Gastroesophageal sphincter (tissue), 4 donors: ENCODE measurements at regions not wholly inside any gene's neighbourhood (a gene's known extent, or its start where the extent isn't known, plus 50 kb on each side); places are given as distances from the start of the nearest gene placed in this dataset.
"Not testable (repeated sequence)": the region's sequence is repeated elsewhere in the genome, so short reads cannot be mapped to it uniquely, and the experiment has no call there.

Source experiments
- ATAC-seq: fragments of 150-250 bp; one replicate; pipeline ENCODE4 v1.9.1; 2016; ENCODE audit warnings: mild to moderate bottlenecking, moderate library complexity
- H3K27ac ChIP-seq, 4 donors: fragments of 200-600 bp; sonication (generic) in 3 of 4; 1 replicate in 3 of 4; 2 replicates in 1 of 4; pipeline ENCODE4 v1.5.1; 2016 to 2019
- H3K27me3 ChIP-seq: fragments of 200-600 bp; sonication (generic); one replicate; pipeline ENCODE4 v1.5.1; 2019
- H3K36me3 ChIP-seq, 2 donors: fragments of 200-600 bp; sonication (generic); one replicate each; pipeline ENCODE4 v1.5.1; 2019; ENCODE audit warnings: control low read depth in 1 of 2
- H3K4me1 ChIP-seq, 3 donors: fragments of 200-600 bp; sonication (generic); 1 replicate in 2 of 3; 2 replicates in 1 of 3; pipeline ENCODE4 v1.5.1; 2016 to 2019; ENCODE audit warnings: control low read depth in 2 of 3
- H3K4me3 ChIP-seq, 2 donors: fragments of 200-600 bp; sonication (generic); one replicate each; pipeline ENCODE4 v1.5.1; 2019; ENCODE audit warnings: mild to moderate bottlenecking in 1 of 2, moderate library complexity in 1 of 2
- H3K9me3 ChIP-seq, 3 donors: fragments of 200-600 bp; sonication (generic); one replicate each; pipeline ENCODE4 v1.5.1; 2017 to 2019; ENCODE audit warnings: control low read depth in 2 of 3
- EP300 ChIP-seq: sonication (generic); formaldehyde crosslinking; IDR thresholded peaks from one replicate; pipeline ENCODE4 v1.6.1; 2017; ENCODE audit warnings: antibody characterized with exemption, mild to moderate bottlenecking
- POLR2A ChIP-seq, 2 donors: fragments of 450-650 bp; IDR thresholded peaks; one replicate each; pipeline ENCODE4 v1.6.1; 2017; ENCODE audit warnings: antibody characterized with exemption in 2 of 2, mild to moderate bottlenecking in 2 of 2, moderate library complexity in 1 of 2
- POLR2AphosphoS5 ChIP-seq: sonication (generic); formaldehyde crosslinking; IDR thresholded peaks from one replicate; pipeline ENCODE4 v1.6.1; 2017; ENCODE audit warnings: antibody characterized with exemption
- WGBS, 2 donors: methylation state at CpG; one replicate each; pipeline ENCODE4 v1.1.5; 2018; ENCODE audit warnings: low coverage in 1 of 2; 5-methylcytosine and 5-hydroxymethylcytosine counted together
- TF ChIP-seq, protein P1 (sequence below), 4 experiments: fragments of 200-600 bp in 2 of 4; fragments of 450-650 bp in 2 of 4; sonication (generic) in 1 of 4; IDR thresholded peaks; one replicate each; pipeline ENCODE4 v1.5.1; 2017 to 2019; ENCODE audit warnings: antibody characterized with exemption in 4 of 4, mild to moderate bottlenecking in 2 of 4, moderate library complexity in 2 of 4

- H3K4me1 ChIP-seq, result no peaks in the 10 kb centered on the region
- no peak for ATAC-seq
- no peak overlapping the region for H3K27ac ChIP-seq
- no peaks in the 10 kb centered on the region for H3K36me3 ChIP-seq
- no peaks in the 10 kb centered on the region for H3K9me3 ChIP-seq
- no peak for TF ChIP-seq POLR2A (IDR thresholded peaks at IDR 0.05)
- TF ChIP-seq EP300, result no peak
- no peak for TF ChIP-seq POLR2AphosphoS5
- TF ChIP-seq, protein P1, sequence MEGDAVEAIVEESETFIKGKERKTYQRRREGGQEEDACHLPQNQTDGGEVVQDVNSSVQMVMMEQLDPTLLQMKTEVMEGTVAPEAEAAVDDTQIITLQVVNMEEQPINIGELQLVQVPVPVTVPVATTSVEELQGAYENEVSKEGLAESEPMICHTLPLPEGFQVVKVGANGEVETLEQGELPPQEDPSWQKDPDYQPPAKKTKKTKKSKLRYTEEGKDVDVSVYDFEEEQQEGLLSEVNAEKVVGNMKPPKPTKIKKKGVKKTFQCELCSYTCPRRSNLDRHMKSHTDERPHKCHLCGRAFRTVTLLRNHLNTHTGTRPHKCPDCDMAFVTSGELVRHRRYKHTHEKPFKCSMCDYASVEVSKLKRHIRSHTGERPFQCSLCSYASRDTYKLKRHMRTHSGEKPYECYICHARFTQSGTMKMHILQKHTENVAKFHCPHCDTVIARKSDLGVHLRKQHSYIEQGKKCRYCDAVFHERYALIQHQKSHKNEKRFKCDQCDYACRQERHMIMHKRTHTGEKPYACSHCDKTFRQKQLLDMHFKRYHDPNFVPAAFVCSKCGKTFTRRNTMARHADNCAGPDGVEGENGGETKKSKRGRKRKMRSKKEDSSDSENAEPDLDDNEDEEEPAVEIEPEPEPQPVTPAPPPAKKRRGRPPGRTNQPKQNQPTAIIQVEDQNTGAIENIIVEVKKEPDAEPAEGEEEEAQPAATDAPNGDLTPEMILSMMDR (IDR thresholded peaks at IDR 0.05), result no peak
- no peak overlapping the region for H3K4me3 ChIP-seq
- H3K27me3 ChIP-seq, result peaks cover 85% of the 10 kb centered on the region
- 74 to 75% methylated on average over 1 to 6 of the region's 10 CpGs for WGBS, 2 donors
These were observed 89.0 kb upstream of the LHX1 start for GRCh38 chr17:36848008-36848902.

DNA sequence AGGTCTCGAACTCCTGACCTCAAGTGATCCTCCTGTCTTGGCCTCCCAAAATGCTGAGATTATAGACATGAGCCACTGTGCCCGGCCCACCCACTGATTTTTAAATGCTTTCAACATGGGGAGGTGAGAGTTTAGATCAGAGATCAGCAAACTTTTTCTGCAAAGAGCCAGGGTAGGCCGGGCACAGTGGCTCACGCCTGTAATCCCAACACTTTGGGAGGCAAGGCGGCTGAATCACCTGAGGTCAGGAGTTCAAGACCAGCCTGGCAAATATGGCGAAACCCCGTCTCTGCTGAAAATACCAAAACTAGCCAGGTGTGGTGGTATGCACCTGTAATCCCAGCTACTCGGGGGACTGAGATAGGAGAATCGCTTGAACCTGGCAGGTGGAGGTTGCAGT lies 88.3 kb upstream of the LHX1 start:
- H3K27ac ChIP-seq, H3K4me3 ChIP-seq, ATAC-seq, H3K9me3 ChIP-seq, H3K36me3 ChIP-seq, H3K4me1 ChIP-seq: not testable (repeated sequence)
- 80 to 81% methylated on average over 2 to 7 of the region's 9 CpGs for WGBS, 2 donors
- H3K27me3 ChIP-seq, result peaks cover 78% of the 10 kb centered on the region

DNA sequence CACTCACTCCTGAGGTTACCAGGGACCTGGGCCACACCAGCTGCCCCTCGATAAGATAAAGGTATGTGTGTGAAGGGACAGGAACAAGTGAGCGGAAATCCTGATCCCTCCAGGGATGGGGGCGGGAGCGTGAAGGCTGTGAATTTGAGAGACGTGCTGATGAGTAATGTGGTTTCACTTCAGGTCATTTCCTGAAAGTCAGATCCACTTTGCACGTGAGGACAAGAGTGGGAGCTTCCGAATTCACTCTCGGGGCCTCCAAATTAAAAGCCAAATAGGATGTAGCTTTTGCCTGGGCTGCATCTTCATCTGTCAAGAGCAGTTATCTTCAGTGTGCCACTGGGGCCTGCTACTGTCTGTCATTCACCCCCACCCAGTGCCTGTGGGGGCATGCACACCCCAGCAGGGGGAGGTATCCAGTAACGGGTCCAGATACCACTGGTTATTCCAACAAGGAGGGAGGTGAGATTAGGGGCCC lies 87.4 kb upstream of the LHX1 start:
- no peaks in the 10 kb centered on the region for H3K9me3 ChIP-seq
- WGBS, 2 donors, result 33 to 57% methylated on average over 5 to 6 of the region's 9 CpGs
- no peak overlapping the region for H3K27ac ChIP-seq
- H3K27me3 ChIP-seq, result peaks cover 76% of the 10 kb centered on the region
- H3K4me1 ChIP-seq, result no peaks in the 10 kb centered on the region
- no peak for ATAC-seq
- TF ChIP-seq POLR2A (IDR thresholded peaks at IDR 0.05) (no peak), EP300 (no peak), POLR2AphosphoS5 (no peak)
- TF ChIP-seq, protein P1 (IDR thresholded peaks at IDR 0.05), result no peak
- no peak overlapping the region for H3K4me3 ChIP-seq
- no peaks in the 10 kb centered on the region for H3K36me3 ChIP-seq

DNA sequence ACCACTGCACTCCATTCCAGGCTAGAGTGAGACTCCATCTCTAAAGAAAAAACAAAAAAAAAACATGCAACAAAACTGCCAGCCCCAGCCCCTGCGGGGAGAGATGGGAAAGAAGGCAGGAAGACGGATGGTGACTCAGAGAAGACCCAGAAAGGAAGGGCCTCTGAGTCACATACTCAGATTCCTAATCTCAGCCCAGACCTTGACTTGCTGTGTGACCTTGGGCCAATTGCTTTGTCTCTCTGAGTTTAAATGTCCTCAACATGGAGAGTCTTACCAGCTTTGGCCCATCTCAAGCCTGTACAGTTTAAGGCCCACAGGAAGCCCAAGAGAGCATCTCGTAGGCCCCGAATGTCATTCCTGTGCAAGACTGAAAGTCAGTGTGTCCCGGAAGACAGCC lies 86.5 kb upstream of the LHX1 start:
- Histone ChIP-seq H3K36me3 (no peaks in the 10 kb centered on the region), H3K27ac (no peak overlapping the region), H3K9me3 (no peaks in the 10 kb centered on the region), H3K4me1 (no peaks in the 10 kb centered on the region), H3K27me3 (peaks cover 76% of the 10 kb centered on the region), H3K4me3 (no peak overlapping the region)
- ATAC-seq, result no peak
- 59 to 85% methylated on average over 4 of the region's 5 CpGs for WGBS, 2 donors
- TF ChIP-seq, protein P1 (IDR thresholded peaks at IDR 0.05), result no peak
- no peak for TF ChIP-seq POLR2A (IDR thresholded peaks at IDR 0.05)
- TF ChIP-seq POLR2AphosphoS5, result no peak
- no peak for TF ChIP-seq EP300

DNA sequence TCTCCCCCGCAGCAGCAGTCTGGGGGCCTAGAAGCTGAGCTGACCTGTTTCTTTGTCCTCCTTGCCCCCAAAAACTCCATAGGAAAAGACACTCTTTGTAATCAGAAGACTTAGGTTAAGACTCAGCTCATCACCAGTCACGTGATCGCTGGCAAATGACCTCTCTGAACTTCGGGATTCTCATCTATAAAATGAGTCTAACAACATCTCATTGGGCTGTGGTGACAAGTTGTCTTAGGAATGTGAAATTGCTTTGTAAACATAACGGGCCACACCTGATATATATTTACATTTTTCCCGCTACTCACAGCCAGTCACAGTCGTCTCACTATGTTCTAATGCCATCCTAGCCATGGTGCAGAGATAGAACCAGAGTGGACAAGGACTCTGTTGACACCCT lies 86.0 kb upstream of the LHX1 start:
- WGBS, 2 donors, result 51 to 54% methylated on average over 6 of the region's 7 CpGs
- H3K36me3 ChIP-seq, result no peaks in the 10 kb centered on the region
- no peak overlapping the region for H3K4me3 ChIP-seq
- H3K27me3 ChIP-seq, result peaks cover 76% of the 10 kb centered on the region
- no peaks in the 10 kb centered on the region for H3K4me1 ChIP-seq
- no peak for ATAC-seq
- TF ChIP-seq POLR2AphosphoS5, result no peak
- TF ChIP-seq, protein P1 (IDR thresholded peaks at IDR 0.05), result no peak
- H3K9me3 ChIP-seq, result no peaks in the 10 kb centered on the region
- H3K27ac ChIP-seq, result no peak overlapping the region

GRCh38 chr17:36852478-36852877 lies 84.8 kb upstream of the LHX1 start:
- not testable (repeated sequence) for H3K4me3 ChIP-seq, H3K9me3 ChIP-seq, ATAC-seq, H3K27ac ChIP-seq, H3K4me1 ChIP-seq, H3K36me3 ChIP-seq
- WGBS, 2 donors, result 57 to 80% methylated on average over 1 of the region's 1 CpG
- H3K27me3 ChIP-seq, result peaks cover 78% of the 10 kb centered on the region
